HG03175 (cell line): ENCODE measurements at regions not wholly inside any gene's neighbourhood (a gene's known extent, or its start where the extent isn't known, plus 50 kb on each side); places are given as distances from the start of the nearest gene placed in this dataset.
"Not testable (repeated sequence)": the region's sequence is repeated elsewhere in the genome, so short reads cannot be mapped to it uniquely, and the experiment has no call there.

ENCODE experiments used
- ATAC-seq: cut with Tn5 transposase; IDR thresholded peaks from one replicate; pipeline ENCODE4 v1.9.1; 2021; ENCODE audit warnings: mild to moderate bottlenecking, moderate library complexity; ENCODE audit not compliant: unreplicated experiment

DNA sequence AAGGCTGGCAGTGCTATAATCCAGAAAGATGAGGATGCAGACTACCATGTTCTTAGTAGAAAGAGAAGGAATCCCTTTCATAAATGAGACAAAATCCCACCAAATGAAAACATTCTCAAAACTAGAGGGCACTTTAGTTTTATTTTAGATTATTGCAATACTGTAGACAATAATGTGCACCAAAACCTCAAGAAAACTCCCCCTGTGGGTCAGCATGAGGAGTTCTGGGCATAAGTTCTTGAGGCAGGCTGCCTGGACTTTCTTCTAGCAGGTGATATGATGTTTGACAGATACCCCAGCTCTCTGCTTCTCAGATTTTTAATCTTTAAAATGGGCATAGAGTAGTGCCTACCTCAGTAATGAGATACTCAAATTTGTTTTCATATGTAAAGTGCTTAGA lies 196.3 kb upstream of the CTNND2 start:
- no peak for ATAC-seq

DNA sequence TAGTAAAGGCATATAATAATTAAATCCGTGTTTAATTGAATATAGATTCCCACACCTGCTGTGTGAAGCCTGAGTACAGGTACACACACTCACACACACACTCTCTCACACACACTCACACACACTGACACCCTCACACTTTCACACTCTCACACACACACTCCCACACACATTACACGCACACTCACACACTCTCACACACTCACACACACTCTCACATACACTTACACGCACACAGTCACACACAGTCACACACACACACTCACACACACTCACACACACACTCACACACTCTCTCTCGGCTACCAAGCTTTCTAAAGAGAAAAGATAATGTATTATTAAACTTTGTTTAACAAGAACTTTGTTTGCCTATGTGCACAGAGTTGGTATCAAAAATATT lies 195.1 kb upstream of the CTNND2 start:
- ATAC-seq, result no peak

DNA sequence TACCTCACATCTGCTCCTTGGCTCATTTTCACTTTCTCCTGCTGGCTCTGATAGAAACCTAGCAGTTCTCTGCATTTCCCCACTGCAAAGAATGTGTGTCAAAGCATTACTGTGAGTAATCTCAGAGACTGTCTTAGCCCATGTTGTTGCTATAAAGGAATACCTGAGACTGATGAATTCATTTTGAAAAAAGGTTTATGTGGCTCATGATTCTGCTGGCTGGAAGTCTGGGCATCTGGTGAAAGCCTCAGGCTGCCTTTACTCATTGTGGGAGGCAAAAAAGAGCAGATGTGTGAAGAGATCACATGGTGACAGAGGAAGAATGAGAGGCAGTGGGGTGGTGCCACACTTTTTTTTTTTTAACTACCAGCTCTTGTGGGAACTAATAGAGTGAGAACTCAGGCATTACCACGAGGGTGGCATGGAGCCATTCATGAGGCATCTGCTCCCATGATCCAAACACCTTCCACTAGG lies 191.6 kb upstream of the CTNND2 start:
- no peak for ATAC-seq

DNA sequence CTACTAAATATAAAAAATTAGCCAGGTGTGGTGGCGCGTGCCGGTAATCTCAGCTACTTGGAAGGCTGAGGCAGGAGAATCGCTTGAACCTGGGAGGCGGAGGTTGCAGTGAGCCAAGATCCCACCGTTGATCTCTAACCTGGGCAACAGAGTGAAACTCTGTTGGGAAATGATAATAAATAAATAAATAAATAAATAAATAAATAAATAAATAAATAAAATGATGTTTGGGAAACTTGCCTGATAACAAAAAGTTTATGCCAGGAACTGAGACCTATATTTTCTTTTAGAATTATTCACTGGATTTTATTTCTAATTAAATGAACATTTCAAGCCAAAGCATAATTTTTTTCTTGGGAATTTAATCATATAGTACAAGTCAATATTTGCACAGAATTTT lies 189.3 kb upstream of the CTNND2 start:
- ATAC-seq, result no peak

DNA sequence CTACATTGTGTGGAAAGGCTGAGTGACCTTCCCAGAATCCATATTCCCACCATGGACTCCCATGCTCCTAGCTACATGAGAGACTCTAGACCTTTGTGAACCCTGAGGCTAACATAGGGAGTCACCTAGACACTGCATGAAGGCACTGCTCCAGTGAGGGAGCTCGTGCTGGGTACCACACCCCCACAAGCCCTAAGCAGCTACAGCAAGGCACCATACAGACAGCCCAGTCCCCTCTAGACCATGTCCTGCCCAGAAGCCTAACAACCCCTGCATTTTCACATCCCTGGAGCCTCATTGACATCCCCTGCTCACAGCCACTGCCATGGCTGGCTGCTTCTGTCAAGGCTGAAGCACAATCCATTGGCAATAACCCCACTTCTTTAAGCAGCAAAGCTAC lies 176.5 kb upstream of the CTNND2 start:
- no peak for ATAC-seq

GRCh38 chr5:12078286-12078685 lies 174.0 kb upstream of the CTNND2 start:
- ATAC-seq, result not testable (repeated sequence)

DNA sequence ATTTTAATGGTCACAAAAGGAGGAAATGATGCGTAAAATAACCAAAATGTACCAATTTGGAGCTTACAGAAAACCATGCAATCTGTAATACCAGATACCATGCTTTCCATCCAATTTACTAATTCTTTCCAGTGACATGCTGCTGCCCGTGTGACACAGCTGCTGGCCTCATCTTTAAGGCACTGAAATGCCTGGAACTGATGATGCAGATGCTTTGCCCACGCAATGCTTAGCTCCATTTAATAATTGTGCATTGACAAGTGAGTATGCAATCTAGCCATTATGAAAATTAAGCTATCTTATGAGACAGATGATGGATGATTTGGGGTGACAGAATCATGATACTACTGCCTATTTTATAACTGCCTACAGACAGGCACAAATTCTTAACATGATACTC lies 169.2 kb upstream of the CTNND2 start:
- no peak for ATAC-seq

- ATAC-seq, result no peak
Measured at GRCh38 chr5:12072441-12072840, 168.2 kb upstream of the CTNND2 start.

DNA sequence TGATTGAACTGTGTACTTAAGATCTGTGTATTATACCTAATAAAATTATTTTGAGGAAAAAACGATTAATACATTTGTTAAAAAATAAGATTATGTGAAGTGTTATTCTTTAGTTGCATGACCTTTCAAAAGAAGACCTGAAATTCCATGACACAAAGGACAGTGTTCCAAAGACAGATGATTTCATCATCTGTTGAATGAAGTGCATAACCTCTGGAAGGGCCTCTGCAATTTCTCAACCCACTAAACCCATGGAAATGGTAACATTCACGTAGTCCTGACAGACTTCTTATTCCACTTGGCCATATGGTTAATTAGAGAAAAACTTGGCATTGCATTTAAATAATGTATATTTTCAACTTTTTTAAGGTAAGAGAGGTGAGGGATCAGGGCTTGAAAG lies 167.2 kb upstream of the CTNND2 start:
- no peak for ATAC-seq

- ATAC-seq, result peak; percentile 66
Measured at GRCh38 chr5:12023614-12024241, 119.5 kb upstream of the CTNND2 start.

- ATAC-seq, result no peak
Measured at GRCh38 chr5:12022444-12022843, 118.2 kb upstream of the CTNND2 start.

GRCh38 chr5:12019306-12019705 lies 115.1 kb upstream of the CTNND2 start:
- no peak for ATAC-seq

DNA sequence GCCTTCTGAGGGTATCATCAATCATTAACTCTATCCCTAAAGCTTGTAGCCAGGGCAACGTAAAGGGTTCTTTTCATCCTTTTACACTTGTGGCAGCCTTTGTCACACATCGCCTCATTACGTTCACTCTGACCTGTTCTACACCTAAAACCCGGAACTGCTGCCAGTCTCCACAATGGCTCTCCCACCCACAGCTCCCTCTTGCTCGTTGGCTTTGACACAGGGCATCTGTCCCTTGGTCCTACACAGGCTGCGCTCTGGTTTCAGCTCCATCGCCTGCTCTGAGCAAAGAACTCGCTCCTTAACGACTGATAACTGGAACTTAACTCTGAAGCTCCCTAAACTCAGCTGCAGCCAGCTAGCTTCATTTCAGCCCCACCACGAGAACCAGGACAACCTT lies 112.8 kb upstream of the CTNND2 start:
- no peak for ATAC-seq

DNA sequence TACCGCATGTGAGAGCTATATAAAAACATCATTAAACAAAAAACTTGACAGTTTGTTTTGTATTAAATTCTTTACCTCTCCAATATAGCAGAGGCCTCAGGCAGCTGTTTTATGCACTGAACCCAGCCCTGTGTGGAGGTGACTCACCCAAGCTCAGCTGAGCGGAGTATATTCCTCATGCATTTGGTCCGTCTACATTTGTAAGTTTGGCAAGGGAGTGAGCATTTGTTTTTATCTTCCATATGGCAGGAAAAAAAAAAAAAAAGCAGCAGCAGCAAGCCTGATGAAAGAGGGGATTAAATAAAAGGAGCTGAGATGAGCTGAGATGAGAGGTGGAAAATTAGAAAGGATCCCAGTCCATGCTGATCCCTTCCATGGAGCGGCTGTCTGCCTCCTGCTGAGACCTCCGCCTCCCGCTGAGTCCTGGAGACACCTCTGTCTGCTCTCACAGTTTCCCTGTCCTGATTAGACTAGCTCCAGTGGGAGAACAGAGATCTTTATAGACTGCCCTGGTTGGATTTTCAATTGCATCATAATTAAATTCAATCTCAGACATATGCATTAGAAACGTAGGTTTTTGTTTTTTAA lies 112.0 kb upstream of the CTNND2 start:
- no peak for ATAC-seq

GRCh38 chr5:12013351-12013750 lies 109.1 kb upstream of the CTNND2 start:
- no peak for ATAC-seq

DNA sequence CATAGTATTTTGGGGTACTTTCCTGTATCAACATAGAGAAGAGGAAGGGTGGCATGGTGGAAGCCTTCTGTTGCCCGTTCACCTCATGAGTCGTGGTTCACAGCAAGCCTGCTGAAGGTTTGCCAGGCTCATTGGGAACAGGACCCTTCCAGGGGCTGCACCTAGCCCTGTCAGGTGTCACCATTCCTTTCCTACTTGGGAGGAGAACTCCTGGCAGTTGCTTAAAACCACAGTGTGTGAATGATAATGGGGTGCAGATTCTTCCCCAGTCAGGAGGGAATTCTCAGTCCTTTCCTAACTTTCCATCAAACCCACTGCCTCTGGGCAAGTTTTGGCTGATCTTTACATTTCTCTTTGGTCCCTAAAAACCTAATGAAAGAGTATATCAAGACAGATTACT lies 99.4 kb upstream of the CTNND2 start:
- no peak for ATAC-seq

DNA sequence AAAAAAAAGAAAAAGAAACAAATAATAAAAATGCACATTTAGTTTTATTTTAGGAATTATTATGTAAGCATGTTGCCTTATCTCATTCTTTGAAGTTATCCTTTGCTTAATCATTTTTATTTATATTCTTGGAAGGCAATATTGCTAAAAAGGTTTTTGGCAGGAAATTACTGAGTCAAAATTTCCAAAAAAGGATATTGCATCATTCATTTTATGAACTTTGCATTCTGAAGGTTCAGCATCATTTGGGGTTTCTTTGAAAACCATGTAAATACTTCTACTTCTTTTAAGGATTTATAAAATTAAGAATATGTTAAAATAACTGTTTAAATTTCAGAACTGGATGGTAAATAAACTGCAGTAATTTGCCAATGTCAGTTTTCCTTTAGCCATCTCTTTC lies 94.2 kb upstream of the CTNND2 start:
- no peak for ATAC-seq

- no peak for ATAC-seq
Measured at GRCh38 chr5:11997942-11998341, 93.7 kb upstream of the CTNND2 start.

DNA sequence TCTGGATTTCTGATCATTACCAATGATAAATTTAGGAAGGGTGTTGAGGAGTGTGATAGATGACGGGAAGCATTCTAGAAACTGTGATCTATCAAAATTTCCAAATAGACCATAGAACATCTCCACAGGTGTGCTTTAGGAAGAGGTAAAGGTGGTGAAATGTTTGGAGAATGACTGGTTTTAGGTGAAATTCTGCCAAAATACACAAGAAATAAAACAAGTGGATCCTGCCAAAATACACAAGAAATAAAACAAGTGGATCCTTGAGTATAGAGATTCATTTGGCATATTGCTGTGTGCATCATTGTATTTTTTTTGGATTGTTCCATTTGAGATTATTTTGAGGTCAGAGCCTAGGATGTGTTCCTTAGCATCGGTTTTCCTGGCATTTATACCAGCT lies 88.3 kb upstream of the CTNND2 start:
- ATAC-seq, result no peak

DNA sequence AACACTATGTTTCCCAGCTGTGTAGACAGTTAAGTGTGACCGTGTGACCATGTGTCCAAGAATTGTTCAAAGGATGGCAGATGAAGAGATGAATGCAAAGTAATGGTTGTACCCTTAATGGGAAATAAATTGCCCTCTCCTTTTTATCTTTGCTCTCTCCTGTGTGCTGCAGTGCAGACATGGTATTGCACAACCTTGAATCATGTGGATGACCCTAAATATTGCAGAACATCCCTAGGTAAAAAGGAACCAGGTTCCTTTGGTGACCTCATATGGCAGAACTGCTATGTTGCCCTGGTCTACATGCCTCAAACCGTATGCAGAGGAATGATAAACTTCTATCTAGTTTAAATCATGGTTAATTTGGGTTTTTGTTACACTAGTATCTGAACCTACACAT lies 81.7 kb upstream of the CTNND2 start:
- no peak for ATAC-seq

DNA sequence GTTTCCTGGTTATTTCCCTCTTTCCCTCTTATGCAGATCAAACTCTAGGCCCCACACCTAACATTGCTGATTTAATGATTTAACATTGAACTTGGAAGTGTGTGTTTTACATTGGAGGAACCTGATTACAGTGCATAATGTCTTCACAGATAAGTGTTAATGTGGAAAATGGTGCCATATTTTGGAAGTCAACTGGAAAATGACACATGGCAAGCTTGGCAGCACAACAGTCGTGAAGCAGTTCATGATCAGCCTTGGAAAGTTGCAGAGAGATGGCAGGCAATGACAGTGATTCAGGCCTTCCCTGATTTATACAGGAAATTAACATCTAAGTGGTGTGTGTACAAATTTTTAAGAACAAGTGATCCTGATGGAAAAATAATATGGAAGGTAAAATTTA lies 80.0 kb upstream of the CTNND2 start:
- ATAC-seq, result no peak

GRCh38 chr5:11981986-11982385 lies 77.7 kb upstream of the CTNND2 start:
- ATAC-seq, result no peak

DNA sequence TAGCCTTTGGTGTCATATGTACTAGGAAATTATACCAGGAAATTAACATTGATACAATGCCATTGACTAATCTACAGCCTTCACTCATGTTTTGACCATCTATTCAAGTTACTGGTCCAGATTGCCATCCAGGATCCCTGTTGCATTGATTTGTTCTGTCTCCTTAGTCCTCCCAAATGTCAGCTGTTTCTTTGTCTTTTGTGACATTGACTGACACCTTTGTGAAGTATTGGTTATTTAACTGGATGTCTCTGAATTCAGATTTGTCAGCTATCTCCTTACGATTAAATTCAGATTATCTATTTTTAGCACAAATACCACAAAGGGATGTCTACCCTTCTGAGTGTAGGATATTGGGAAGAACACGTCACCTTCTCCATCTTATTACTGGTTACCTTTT lies 73.7 kb upstream of the CTNND2 start:
- no peak for ATAC-seq
